Caco-2 (cell line): ENCODE measurements at regions not wholly inside any gene's neighbourhood (a gene's known extent, or its start where the extent isn't known, plus 50 kb on each side); places are given as distances from the start of the nearest gene placed in this dataset.

Source experiments
- BruUV-seq: library from RNA; stranded (reverse); fragments of 400-500 nt; replicated peaks from 2 replicates; lab custom pipeline; 2021; lab: Mats Ljungman, UMichigan
- CTCF ChIA-PET: fragments of 300-600 bp; sonication (Branson Sonifier 250); formaldehyde crosslinking; loops from one replicate; lab custom pipeline; 2022; ENCODE audit warnings: antibody characterized with exemption; lab: Charles Lee
- POLR2A ChIA-PET: fragments of 300-600 bp; sonication (Branson Sonifier 250); formaldehyde crosslinking; loops from one replicate; lab custom pipeline; 2022; ENCODE audit warnings: antibody characterized with exemption; lab: Charles Lee
- DNase-seq, 2 experiments: peaks; one replicate each; pipeline versions ENCODE4 v3.0.0 to v3.0.0-alpha.2; 2020 to 2022
- H3K27me3 ChIP-seq: replicated peaks from 2 replicates; pipeline ENCODE4 v1.6.0; 2011; ENCODE audit warnings: low read length; ENCODE audit not compliant: control insufficient read depth, insufficient read depth
- H3K36me3 ChIP-seq: 2 replicates; pipeline ENCODE4 v1.5.1; 2011; ENCODE audit warnings: low read length; ENCODE audit not compliant: control insufficient read depth, insufficient read depth
- H3K4me1 ChIP-seq: fragments of 250-450 bp; sonication (Bioruptor Pico); 2 replicates; pipeline ENCODE4 v1.5.1; 2020; ENCODE audit warnings: mild to moderate bottlenecking
- H3K4me3 ChIP-seq: 2 replicates; pipeline ENCODE4 v1.5.1; 2011; ENCODE audit warnings: low read depth, mild to moderate bottlenecking, control low read depth, low read length
- H3K9me3 ChIP-seq: fragments of 250-450 bp; sonication (Bioruptor Pico); 2 replicates; pipeline ENCODE4 v1.5.1; 2020; ENCODE audit warnings: mild to moderate bottlenecking, moderate library complexity
- H3K27ac Mint-ChIP-seq: one replicate; pipeline ENCODE4 v1.8.0; 2022; ENCODE audit warnings: mixed read lengths; ENCODE audit not compliant: unreplicated experiment
- H3K27me3 Mint-ChIP-seq: one replicate; pipeline ENCODE4 v1.8.0; 2022; ENCODE audit warnings: mixed read lengths; ENCODE audit not compliant: insufficient read depth, unreplicated experiment
- H3K36me3 Mint-ChIP-seq: one replicate; pipeline ENCODE4 v1.8.0; 2022; ENCODE audit warnings: mild to moderate bottlenecking, mixed read lengths; ENCODE audit not compliant: insufficient read depth, unreplicated experiment
- H3K4me1 Mint-ChIP-seq: one replicate; pipeline ENCODE4 v1.8.0; 2022; ENCODE audit warnings: low read depth, mixed read lengths; ENCODE audit not compliant: unreplicated experiment
- H3K4me3 Mint-ChIP-seq: one replicate; pipeline ENCODE4 v1.8.0; 2022; ENCODE audit warnings: mild to moderate bottlenecking, moderate library complexity, mixed read lengths; ENCODE audit not compliant: unreplicated experiment
- H3K9me3 Mint-ChIP-seq: one replicate; pipeline ENCODE4 v1.8.0; 2022; ENCODE audit warnings: mixed read lengths; ENCODE audit not compliant: unreplicated experiment
- CTCF ChIP-seq, 2 experiments: fragments of 200-600 bp in 1 of 2; IDR thresholded peaks; 1 replicate in 1 of 2; 2 replicates in 1 of 2; pipeline versions ENCODE4 v1.5.1 to v1.8.0; 2011 to 2022; ENCODE audit warnings: antibody characterized with exemption in 1 of 2, control low read depth in 1 of 2, inconsistent platforms in 1 of 2, low read depth in 1 of 2, low read length in 1 of 2, mild to moderate bottlenecking in 1 of 2, moderate library complexity in 1 of 2; ENCODE audit not compliant: insufficient read depth in 1 of 2, severe bottlenecking in 1 of 2, unreplicated experiment in 1 of 2
- intact Hi-C: fragments of 100-400 bp; cut with micrococcal nuclease; formaldehyde crosslinking; loops from one replicate; pipeline ENCODE4 v1.10.0; 2022; ENCODE audit not compliant: unreplicated experiment

DNA sequence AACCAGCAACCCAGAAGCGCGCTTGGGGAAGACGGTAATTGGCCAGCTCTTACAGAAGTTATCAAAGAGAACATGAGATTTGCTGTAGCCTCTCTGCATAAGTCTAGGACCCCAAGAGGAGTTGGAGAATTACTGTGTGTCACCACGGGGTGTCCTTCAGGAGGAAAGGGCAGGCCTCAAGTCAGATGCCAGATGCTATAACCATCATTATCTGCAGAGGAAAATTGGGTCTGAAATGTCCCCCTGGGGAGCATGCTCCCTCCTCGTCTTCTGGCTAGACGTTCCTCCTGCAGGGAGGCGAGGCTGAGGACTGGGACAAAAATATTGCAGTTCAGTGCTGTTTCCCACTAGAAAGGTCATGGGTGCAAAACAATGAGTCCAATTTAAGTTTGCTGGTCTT lies 380.5 kb upstream of the CFAP20DC start:
- Histone ChIP-seq H3K9me3 (no peaks in the 10 kb centered on the region), H3K36me3 (no peaks in the 10 kb centered on the region), H3K4me1 (no peaks in the 10 kb centered on the region), H3K27me3 (no peaks in the 10 kb centered on the region; the same call in 1 of the 2 replicates), H3K4me3 (no peak overlapping the region)
- Mint-ChIP-seq H3K36me3 (no peaks in the 10 kb centered on the region), H3K9me3 (no peaks in the 10 kb centered on the region), H3K27ac (no peak overlapping the region), H3K4me3 (no peak overlapping the region), H3K27me3 (peaks cover 19% of the 10 kb centered on the region), H3K4me1 (no peaks in the 10 kb centered on the region)
- DNase-seq = no peak
- intact Hi-C loops = no loop called here
- ChIA-PET CTCF (no interaction called here), POLR2A (no interaction called here)
- no peak for TF ChIP-seq CTCF (IDR thresholded peaks at IDR 0.05; ENCODE audit: insufficient read depth in 1 of 2, low read depth in 1 of 2, low read length in 1 of 2, severe bottlenecking in 1 of 2, unreplicated experiment in 1 of 2)
- no TSS peak for BruUV-seq

DNA sequence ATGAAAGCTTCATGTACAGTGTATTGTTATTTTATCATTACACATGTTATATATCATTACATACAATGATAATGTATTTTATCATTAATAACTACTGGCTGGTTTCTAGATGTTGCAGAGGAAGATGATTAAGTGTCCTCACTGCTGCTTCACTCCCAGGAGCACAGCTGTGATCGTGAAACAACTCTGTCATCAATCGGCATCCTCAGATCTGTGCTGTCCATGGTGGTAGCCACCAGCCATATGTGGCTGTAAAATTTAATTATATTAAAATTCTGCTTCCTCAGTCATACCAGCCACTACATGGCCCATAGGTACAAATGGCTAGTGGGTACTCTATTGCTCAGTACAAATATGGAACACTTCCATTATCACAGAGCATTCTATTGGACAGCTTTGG lies 379.4 kb upstream of the CFAP20DC start:
- Histone ChIP-seq H3K4me1 (no peaks in the 10 kb centered on the region), H3K4me3 (no peak overlapping the region), H3K9me3 (no peaks in the 10 kb centered on the region), H3K36me3 (no peaks in the 10 kb centered on the region), H3K27me3 (no peaks in the 10 kb centered on the region; the same call in 1 of the 2 replicates)
- peaks cover 22% of the 10 kb centered on the region for H3K27me3 Mint-ChIP-seq
- CTCF ChIA-PET = no interaction called here
- no TSS peak for BruUV-seq
- H3K4me3 Mint-ChIP-seq = no peak overlapping the region
- no peaks in the 10 kb centered on the region for H3K9me3 Mint-ChIP-seq
- intact Hi-C loops = no loop called here
- POLR2A ChIA-PET = no interaction called here
- H3K36me3 Mint-ChIP-seq = no peaks in the 10 kb centered on the region
- no peaks in the 10 kb centered on the region for H3K4me1 Mint-ChIP-seq
- no peak overlapping the region for H3K27ac Mint-ChIP-seq
- no peak for TF ChIP-seq CTCF (IDR thresholded peaks at IDR 0.05; ENCODE audit: insufficient read depth in 1 of 2, low read depth in 1 of 2, low read length in 1 of 2, severe bottlenecking in 1 of 2, unreplicated experiment in 1 of 2)
- DNase-seq = no peak

- no peak overlapping the region for H3K27ac Mint-ChIP-seq
- intact Hi-C loops = no loop called here
- Histone ChIP-seq H3K4me3 (no peak overlapping the region), H3K36me3 (no peaks in the 10 kb centered on the region), H3K9me3 (no peaks in the 10 kb centered on the region), H3K27me3 (no peaks in the 10 kb centered on the region; the same call in 1 of the 2 replicates), H3K4me1 (no peaks in the 10 kb centered on the region)
- ChIA-PET POLR2A (no interaction called here), CTCF (no interaction called here)
- no peak overlapping the region for H3K4me3 Mint-ChIP-seq
- H3K36me3 Mint-ChIP-seq = no peaks in the 10 kb centered on the region
- H3K9me3 Mint-ChIP-seq = no peaks in the 10 kb centered on the region
- H3K27me3 Mint-ChIP-seq = peaks cover 22% of the 10 kb centered on the region
- DNase-seq = no peak
- TF ChIP-seq CTCF (IDR thresholded peaks at IDR 0.05; ENCODE audit: insufficient read depth in 1 of 2, low read depth in 1 of 2, low read length in 1 of 2, severe bottlenecking in 1 of 2, unreplicated experiment in 1 of 2) = no peak
- H3K4me1 Mint-ChIP-seq = no peaks in the 10 kb centered on the region
- BruUV-seq = no TSS peak
Measured at GRCh38 chr3:59426821-59427565, 377.2 kb upstream of the CFAP20DC start.
